ENCODE measurements at regions not wholly inside any gene's neighbourhood (a gene's known extent, or its start where the extent isn't known, plus 50 kb on each side); places are given as distances from the start of the nearest gene placed in this dataset.

GRCh38 chr6:129778793-129779192 is 68.8 kb upstream of the ARHGAP18 start:
- H3K27ac ChIP-seq = no peak overlapping the region
- TF ChIP-seq FOXP2 (optimal IDR thresholded peaks at IDR 0.05; ENCODE audit: control extremely low read depth, extremely low read length, insufficient read depth) (no peak), EZH2 (IDR thresholded peaks at IDR 0.05) (no peak), POLR2AphosphoS5 (IDR thresholded peaks at IDR 0.05; ENCODE audit: borderline replicate concordance, low read depth, low read length) (no peak)
- DNase-seq (ENCODE audit: low read depth, low spot score) = no peak
- no peaks in the 10 kb centered on the region; the same call in 1 of the 2 replicates for H3K9me3 ChIP-seq (ENCODE audit: low read depth, low read length)
- no peak overlapping the region for H3K4me3 ChIP-seq
- no peak overlapping the region for H3K9ac ChIP-seq (ENCODE audit: insufficient read length)
- H3K36me3 ChIP-seq (ENCODE audit: insufficient read depth, low read length) = no peaks in the 10 kb centered on the region

- TF ChIP-seq POLR2AphosphoS5 (IDR thresholded peaks at IDR 0.05; ENCODE audit: borderline replicate concordance, low read depth, low read length) = no peak
- TF ChIP-seq EZH2 (IDR thresholded peaks at IDR 0.05) = no peak
- Histone ChIP-seq H3K4me3 (no peak overlapping the region), H3K9ac (ENCODE audit: insufficient read length) (no peak overlapping the region), H3K36me3 (ENCODE audit: insufficient read depth, low read length) (no peaks in the 10 kb centered on the region), H3K27ac (no peak overlapping the region), H3K9me3 (ENCODE audit: low read depth, low read length) (no peaks in the 10 kb centered on the region; the same call in 1 of the 2 replicates)
- DNase-seq (ENCODE audit: low read depth, low spot score) = no peak
Observed at GRCh38 chr6:129777371-129777770, 67.4 kb upstream of the ARHGAP18 start.

DNA sequence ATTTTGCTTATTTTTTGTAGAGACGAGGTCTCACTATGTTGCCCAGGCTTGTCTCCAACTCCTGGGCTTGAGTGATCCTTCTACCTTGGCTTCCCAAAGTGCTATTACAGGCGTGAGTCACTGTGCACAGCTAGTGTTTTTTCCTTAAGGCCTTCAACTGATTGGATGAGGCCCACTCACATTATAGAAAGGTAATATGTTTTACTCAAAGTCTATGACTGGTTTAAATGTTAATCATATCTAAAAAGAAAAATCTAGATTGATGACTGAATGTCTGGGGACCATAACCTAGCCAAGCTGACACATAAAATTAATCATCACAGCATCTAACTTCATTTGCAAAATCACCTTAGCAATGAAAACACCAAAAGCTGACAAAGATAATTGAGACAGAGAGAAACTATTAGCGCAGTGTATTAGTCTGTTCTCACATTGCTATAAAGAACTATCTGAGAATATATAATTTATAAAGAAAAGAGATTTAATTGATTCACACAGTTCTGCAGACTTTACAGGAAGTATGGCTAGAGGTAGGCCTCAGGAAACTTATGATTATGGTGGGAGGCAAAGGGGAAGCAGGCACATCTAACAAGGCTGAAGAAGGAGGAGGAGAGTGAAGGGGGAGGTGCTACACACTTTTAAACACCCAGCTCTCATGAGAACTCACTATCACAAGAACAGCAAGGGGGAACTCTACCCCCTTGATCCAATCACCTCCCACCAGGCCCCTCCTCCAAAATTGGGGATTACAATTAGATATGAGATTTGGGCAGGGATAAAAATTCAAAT is 66.8 kb upstream of the ARHGAP18 start:
- H3K9ac ChIP-seq (ENCODE audit: insufficient read length) = no peak overlapping the region
- TF ChIP-seq FOXP2 (optimal IDR thresholded peaks at IDR 0.05; ENCODE audit: control extremely low read depth, extremely low read length, insufficient read depth) = no peak
- no peak for TF ChIP-seq EZH2 (IDR thresholded peaks at IDR 0.05)
- no peak for TF ChIP-seq POLR2AphosphoS5 (IDR thresholded peaks at IDR 0.05; ENCODE audit: borderline replicate concordance, low read depth, low read length)
- DNase-seq (ENCODE audit: low read depth, low spot score) = no peak
- H3K27ac ChIP-seq = no peak overlapping the region
- no peaks in the 10 kb centered on the region; the same call in 1 of the 2 replicates for H3K9me3 ChIP-seq (ENCODE audit: low read depth, low read length)
- H3K4me3 ChIP-seq = no peak overlapping the region
- no peaks in the 10 kb centered on the region for H3K36me3 ChIP-seq (ENCODE audit: insufficient read depth, low read length)

- H3K9me3 ChIP-seq (ENCODE audit: low read depth, low read length) = no peaks in the 10 kb centered on the region; the same call in 1 of the 2 replicates
- peak; percentile 28; the same call in 1 of the 2 replicates for TF ChIP-seq POLR2AphosphoS5 (IDR thresholded peaks at IDR 0.05; ENCODE audit: borderline replicate concordance, low read depth, low read length)
- no peak for TF ChIP-seq FOXP2 (optimal IDR thresholded peaks at IDR 0.05; ENCODE audit: control extremely low read depth, extremely low read length, insufficient read depth)
- no peak overlapping the region for H3K9ac ChIP-seq (ENCODE audit: insufficient read length)
- no peaks in the 10 kb centered on the region for H3K36me3 ChIP-seq (ENCODE audit: insufficient read depth, low read length)
- peak overlapping the region; percentile 72 for H3K4me3 ChIP-seq
- no peak overlapping the region for H3K27ac ChIP-seq
- peak; percentile 75 for DNase-seq (ENCODE audit: low read depth, low spot score)
Observed at GRCh38 chr6:129774697-129775447, 64.9 kb upstream of the ARHGAP18 start.

GRCh38 chr6:129773304-129773703 is 63.3 kb upstream of the ARHGAP18 start:
- TF ChIP-seq EZH2 (IDR thresholded peaks at IDR 0.05) (no peak), POLR2AphosphoS5 (IDR thresholded peaks at IDR 0.05; ENCODE audit: borderline replicate concordance, low read depth, low read length) (no peak), FOXP2 (optimal IDR thresholded peaks at IDR 0.05; ENCODE audit: control extremely low read depth, extremely low read length, insufficient read depth) (no peak)
- H3K9ac ChIP-seq (ENCODE audit: insufficient read length) = no peak overlapping the region
- DNase-seq (ENCODE audit: low read depth, low spot score) = no peak

DNA sequence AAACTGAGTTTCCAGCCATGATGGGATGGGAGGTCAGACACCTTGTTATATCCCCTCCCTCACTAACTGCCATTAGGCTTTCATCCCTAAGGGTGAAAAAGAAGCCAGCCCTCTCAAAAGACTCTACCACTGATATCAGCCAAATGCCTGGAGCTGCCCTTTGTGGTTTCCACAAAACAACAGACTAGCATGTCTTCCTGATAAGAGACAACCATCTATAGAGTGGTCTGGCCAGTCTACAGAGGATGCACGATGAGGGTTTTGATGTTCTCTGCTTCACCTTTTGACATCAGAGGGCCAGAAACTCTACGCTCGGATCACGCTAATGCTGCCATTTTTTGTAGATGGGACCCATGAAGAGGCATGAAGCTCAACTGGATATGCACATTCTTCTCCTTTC is 61.7 kb upstream of the ARHGAP18 start:
- Histone ChIP-seq H3K36me3 (ENCODE audit: insufficient read depth, low read length) (no peaks in the 10 kb centered on the region), H3K27ac (no peak overlapping the region), H3K4me3 (no peak overlapping the region), H3K9ac (ENCODE audit: insufficient read length) (no peak overlapping the region), H3K9me3 (ENCODE audit: low read depth, low read length) (no peaks in the 10 kb centered on the region)
- no peak for DNase-seq (ENCODE audit: low read depth, low spot score)
- TF ChIP-seq FOXP2 (optimal IDR thresholded peaks at IDR 0.05; ENCODE audit: control extremely low read depth, extremely low read length, insufficient read depth) (no peak), EZH2 (IDR thresholded peaks at IDR 0.05) (no peak), POLR2AphosphoS5 (IDR thresholded peaks at IDR 0.05; ENCODE audit: borderline replicate concordance, low read depth, low read length) (no peak)

More at GRCh38 chr6:129773304-129773703, 63.3 kb upstream of the ARHGAP18 start:
- no peak overlapping the region for H3K27ac ChIP-seq
- H3K9me3 ChIP-seq (ENCODE audit: low read depth, low read length) = no peaks in the 10 kb centered on the region
- no peak overlapping the region for H3K4me3 ChIP-seq
- H3K36me3 ChIP-seq (ENCODE audit: insufficient read depth, low read length) = no peaks in the 10 kb centered on the region

DNA sequence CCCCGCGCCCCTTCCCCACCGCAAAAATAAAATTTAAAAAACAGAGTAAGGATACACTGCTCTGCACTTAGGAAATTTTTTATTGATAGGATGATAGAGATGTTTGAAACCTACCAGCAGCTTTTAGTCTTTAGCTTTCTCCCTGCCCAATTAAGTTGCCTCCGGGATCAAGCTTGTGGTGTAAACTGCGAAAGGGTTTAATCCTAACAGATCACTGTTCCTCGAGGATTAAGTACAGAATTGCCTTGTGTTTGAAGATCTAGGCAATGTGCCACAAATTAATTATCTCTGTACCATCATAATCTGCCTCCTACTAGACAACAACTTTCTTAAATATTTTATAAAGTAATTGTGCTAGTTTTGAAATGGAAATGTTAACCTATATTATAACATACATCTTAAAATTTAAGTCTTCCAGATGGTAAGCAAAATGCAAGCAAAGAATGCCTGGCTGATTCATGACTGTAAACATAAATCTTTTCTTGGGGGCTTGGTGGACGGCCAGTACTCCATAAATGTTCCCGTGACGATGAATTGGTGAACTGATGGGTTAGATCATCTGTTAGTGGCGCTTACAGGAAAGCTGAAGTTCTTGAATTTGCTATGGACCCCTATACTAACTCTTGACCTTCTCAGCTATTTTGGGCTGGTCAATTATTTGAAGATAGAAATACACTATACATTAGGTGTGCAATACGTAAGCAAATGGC is 58.0 kb upstream of the ARHGAP18 start:
- DNase-seq (ENCODE audit: low read depth, low spot score) = no peak
- peak overlapping the region; percentile 80 for H3K4me3 ChIP-seq
- TF ChIP-seq EZH2 (IDR thresholded peaks at IDR 0.05) = no peak
- TF ChIP-seq FOXP2 (optimal IDR thresholded peaks at IDR 0.05; ENCODE audit: control extremely low read depth, extremely low read length, insufficient read depth) = no peak
- TF ChIP-seq POLR2AphosphoS5 (IDR thresholded peaks at IDR 0.05; ENCODE audit: borderline replicate concordance, low read depth, low read length) = no peak

More for the DNA sequence above, 58.0 kb upstream of the ARHGAP18 start:
- H3K36me3 ChIP-seq (ENCODE audit: insufficient read depth, low read length) = no peaks in the 10 kb centered on the region
- H3K9ac ChIP-seq (ENCODE audit: insufficient read length) = no peak overlapping the region
- H3K9me3 ChIP-seq (ENCODE audit: low read depth, low read length) = no peaks in the 10 kb centered on the region
- no peak overlapping the region for H3K27ac ChIP-seq
